Kidney (tissue), 13 donors: ENCODE measurements at regions not wholly inside any gene's neighbourhood (a gene's known extent, or its start where the extent isn't known, plus 50 kb on each side); places are given as distances from the start of the nearest gene placed in this dataset.

Experiments
- DNase-seq, 5 donors: peaks; one replicate each; pipeline ENCODE4 v3.0.0-alpha.2; 2013 to 2020
- FAIRE-seq: peaks from 2 replicates; lab custom pipeline; 2012; peaks lifted over from hg19 to GRCh38; lab: Jason Lieb, UNC
- H3K27ac ChIP-seq, 2 donors: one replicate each; pipeline ENCODE4 v1.7.0; 2013; ENCODE audit warnings: low read depth in 2 of 2, low read length in 2 of 2, inconsistent platforms in 1 of 2
- H3K27me3 ChIP-seq: one replicate; pipeline ENCODE4 v1.7.1; 2013; ENCODE audit warnings: low read length, inconsistent platforms; ENCODE audit not compliant: control insufficient read depth, insufficient read depth
- H3K36me3 ChIP-seq, 3 donors: one replicate each; pipeline versions ENCODE4 v1.7.0 to v1.7.1; 2013; ENCODE audit warnings: low read length in 3 of 3, control low read depth in 1 of 3, inconsistent platforms in 1 of 3; ENCODE audit not compliant: insufficient read depth in 3 of 3, control insufficient read depth in 2 of 3
- H3K4me1 ChIP-seq, 3 donors: one replicate each; pipeline versions ENCODE4 v1.7.0 to v1.7.1; 2013; ENCODE audit warnings: low read length in 3 of 3, inconsistent platforms in 1 of 3, low read depth in 1 of 3; ENCODE audit not compliant: control insufficient read depth in 2 of 3, insufficient read depth in 2 of 3
- H3K4me3 ChIP-seq, 3 donors: one replicate each; pipeline versions ENCODE4 v1.7.0 to v1.8.1; 2013; ENCODE audit warnings: low read length in 3 of 3, control low read depth in 1 of 3, inconsistent platforms in 1 of 3
- H3K9ac ChIP-seq, 3 donors: one replicate each; pipeline versions ENCODE4 v1.7.0 to v1.7.1; 2013; ENCODE audit warnings: low read length in 3 of 3, control low read depth in 1 of 3, inconsistent platforms in 1 of 3
- H3K9me3 ChIP-seq, 3 donors: one replicate each; pipeline versions ENCODE4 v1.7.0 to v1.7.1; 2013; ENCODE audit warnings: low read length in 3 of 3, control low read depth in 1 of 3, inconsistent platforms in 1 of 3; ENCODE audit not compliant: control insufficient read depth in 2 of 3, insufficient read depth in 1 of 3
- intact Hi-C: fragments of 100-400 bp; cut with DNase I; formaldehyde crosslinking; loops from one replicate; pipeline ENCODE4 v1.11.1; 2022
- TF ChIP-seq, protein P1 (sequence below): IDR thresholded peaks from 3 replicates; pipeline ENCODE4 v1.5.1; 2012; ENCODE audit warnings: mild to moderate bottlenecking, moderate library complexity, borderline replicate concordance; ENCODE audit not compliant: insufficient read depth; ENCODE audit errors: extremely low read depth
- donor health status: control.
- donor health status: control.
- donor health status: control.
- donor health status: control.
- donor health status: control.
- donor health status: DM: yes; HTN: yes; CAD: no.
- donor health status: Normal renal cell carcinoma (clear cell type).

DNA sequence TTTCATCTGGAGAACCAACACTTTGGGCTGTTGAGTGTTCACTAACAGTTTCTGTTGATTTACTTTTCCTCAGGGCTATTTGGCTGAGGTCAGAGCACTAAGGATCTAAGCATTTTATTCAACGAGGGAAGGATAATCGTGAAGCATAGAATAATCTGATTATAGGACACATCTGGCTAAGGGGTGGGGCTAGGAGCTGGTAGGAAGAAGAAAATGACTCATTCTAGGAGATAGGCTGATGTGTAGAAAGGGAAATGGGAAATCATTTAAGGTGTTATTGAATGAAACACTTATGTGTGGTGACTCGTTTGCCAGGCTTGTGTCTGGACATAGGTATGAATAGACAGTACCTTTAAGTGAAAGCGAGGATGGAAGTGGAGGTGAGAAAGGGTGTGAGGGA, 167.2 kb downstream of the ETNK1 start:
- FAIRE-seq (no peak), DNase-seq (no peak)
- no peak overlapping the region for H3K27ac ChIP-seq
- no peak overlapping the region for H3K4me3 ChIP-seq
- H3K9ac ChIP-seq = no peak overlapping the region
- no peaks in the 10 kb centered on the region for H3K27me3 ChIP-seq
- H3K4me1 ChIP-seq = no peaks in the 10 kb centered on the region
- intact Hi-C loops = no loop called here
- H3K36me3 ChIP-seq = no peaks in the 10 kb centered on the region
- H3K9me3 ChIP-seq = no peaks in the 10 kb centered on the region
- TF ChIP-seq, protein P1, sequence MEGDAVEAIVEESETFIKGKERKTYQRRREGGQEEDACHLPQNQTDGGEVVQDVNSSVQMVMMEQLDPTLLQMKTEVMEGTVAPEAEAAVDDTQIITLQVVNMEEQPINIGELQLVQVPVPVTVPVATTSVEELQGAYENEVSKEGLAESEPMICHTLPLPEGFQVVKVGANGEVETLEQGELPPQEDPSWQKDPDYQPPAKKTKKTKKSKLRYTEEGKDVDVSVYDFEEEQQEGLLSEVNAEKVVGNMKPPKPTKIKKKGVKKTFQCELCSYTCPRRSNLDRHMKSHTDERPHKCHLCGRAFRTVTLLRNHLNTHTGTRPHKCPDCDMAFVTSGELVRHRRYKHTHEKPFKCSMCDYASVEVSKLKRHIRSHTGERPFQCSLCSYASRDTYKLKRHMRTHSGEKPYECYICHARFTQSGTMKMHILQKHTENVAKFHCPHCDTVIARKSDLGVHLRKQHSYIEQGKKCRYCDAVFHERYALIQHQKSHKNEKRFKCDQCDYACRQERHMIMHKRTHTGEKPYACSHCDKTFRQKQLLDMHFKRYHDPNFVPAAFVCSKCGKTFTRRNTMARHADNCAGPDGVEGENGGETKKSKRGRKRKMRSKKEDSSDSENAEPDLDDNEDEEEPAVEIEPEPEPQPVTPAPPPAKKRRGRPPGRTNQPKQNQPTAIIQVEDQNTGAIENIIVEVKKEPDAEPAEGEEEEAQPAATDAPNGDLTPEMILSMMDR = no peak

DNA sequence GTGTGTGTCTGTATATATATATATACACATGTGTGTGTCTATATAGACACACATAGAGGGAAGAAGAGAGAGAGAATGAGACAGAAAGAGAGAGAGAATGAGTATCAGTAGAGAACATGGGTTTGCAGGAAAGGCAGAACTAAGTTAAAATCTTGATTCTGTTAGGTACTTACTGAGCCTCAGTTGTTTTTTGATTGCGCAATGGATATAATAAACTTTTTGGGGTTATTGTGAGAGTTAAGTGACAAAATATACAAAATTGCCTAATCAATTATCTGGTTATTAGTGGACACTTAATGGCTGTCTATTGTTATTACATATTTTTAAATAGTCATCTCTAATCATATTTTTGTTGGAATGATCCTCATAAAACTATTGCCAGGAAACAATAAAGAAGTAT, 169.0 kb downstream of the ETNK1 start:
- Histone ChIP-seq H3K27me3 (no peaks in the 10 kb centered on the region), H3K9ac (no peak overlapping the region), H3K36me3 (no peaks in the 10 kb centered on the region), H3K4me1 (no peaks in the 10 kb centered on the region), H3K9me3 (no peaks in the 10 kb centered on the region), H3K4me3 (no peak overlapping the region), H3K27ac (no peak overlapping the region)
- TF ChIP-seq, protein P1 = no peak
- intact Hi-C loops = no loop called here
- DNase-seq = no peak
- FAIRE-seq = no peak

DNA sequence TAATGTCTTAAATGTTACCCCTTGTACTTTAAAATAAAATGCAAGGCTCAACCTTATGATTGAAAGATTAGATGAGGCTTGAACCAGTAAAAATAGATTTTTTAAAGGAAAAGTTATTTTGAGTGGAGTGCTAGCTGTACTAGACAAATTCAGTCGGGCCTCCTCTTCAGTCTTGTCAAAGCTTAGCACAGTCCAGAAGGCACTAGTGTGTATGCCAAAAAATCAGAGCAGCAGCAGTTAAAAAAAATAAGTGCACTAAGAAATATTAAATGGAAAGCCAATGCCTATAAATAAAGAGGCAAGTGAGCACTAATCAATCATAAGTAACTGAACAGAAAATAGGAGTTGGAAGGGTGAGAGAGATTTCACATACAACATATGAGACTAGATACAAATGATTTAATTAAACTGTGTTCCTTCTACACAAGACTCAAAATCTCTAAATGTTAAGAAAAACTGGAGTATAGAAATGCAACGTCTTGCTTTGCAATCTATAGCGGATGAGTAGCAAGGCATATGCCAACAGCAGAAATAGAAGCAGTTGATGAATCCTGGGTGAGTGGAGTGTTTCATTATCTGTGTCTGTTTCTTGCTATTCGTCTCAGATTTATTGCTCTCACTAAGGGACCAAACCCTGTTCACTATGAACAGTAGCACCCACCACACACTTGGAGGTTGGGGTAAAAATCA, 172.1 kb downstream of the ETNK1 start:
- DNase-seq (no peak), FAIRE-seq (no peak)
- TF ChIP-seq, protein P1 = no peak
- Histone ChIP-seq H3K9ac (no peak overlapping the region), H3K9me3 (no peaks in the 10 kb centered on the region), H3K27me3 (no peaks in the 10 kb centered on the region), H3K27ac (no peak overlapping the region), H3K36me3 (no peaks in the 10 kb centered on the region), H3K4me3 (no peak overlapping the region), H3K4me1 (no peaks in the 10 kb centered on the region)
- intact Hi-C loops = no loop called here

DNA sequence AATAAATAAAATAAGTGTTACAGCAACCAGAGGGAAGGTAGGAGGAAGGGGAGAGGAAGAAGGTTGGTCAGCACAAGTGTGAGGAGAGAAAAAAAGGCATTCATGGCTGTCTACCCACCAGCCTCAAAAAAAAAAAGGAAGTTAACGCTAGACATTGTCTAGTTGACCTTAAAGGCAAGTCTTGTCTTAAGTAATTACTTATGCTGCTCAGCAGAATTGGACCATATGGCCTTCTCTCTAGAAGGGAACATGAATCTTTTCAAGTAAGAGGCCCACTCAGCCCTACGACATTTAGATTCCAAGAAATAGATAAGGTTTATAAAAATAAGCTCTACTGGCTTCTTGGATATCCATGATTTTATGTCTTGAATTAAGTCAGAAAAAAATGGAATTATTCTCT, 172.7 kb downstream of the ETNK1 start:
- H3K27ac ChIP-seq = no peak overlapping the region
- no peaks in the 10 kb centered on the region for H3K36me3 ChIP-seq
- intact Hi-C loops = no loop called here
- H3K9me3 ChIP-seq = no peaks in the 10 kb centered on the region
- FAIRE-seq (no peak), DNase-seq (peak in 2 of 5 donors; percentile 1 to 44)
- no peaks in the 10 kb centered on the region for H3K4me1 ChIP-seq
- no peaks in the 10 kb centered on the region for H3K27me3 ChIP-seq
- H3K4me3 ChIP-seq = no peak overlapping the region
- TF ChIP-seq, protein P1 = no peak
- no peak overlapping the region for H3K9ac ChIP-seq
